Nephron progenitor cell (in vitro differentiated cells): ENCODE measurements at regions not wholly inside any gene's neighbourhood (a gene's known extent, or its start where the extent isn't known, plus 50 kb on each side); places are given as distances from the start of the nearest gene placed in this dataset.

Source experiments
- DNase-seq: peaks from one replicate; pipeline ENCODE4 v3.0.0; 2021
- H3K27ac Mint-ChIP-seq: 2 replicates; pipeline ENCODE4 v1.8.0; 2021; ENCODE audit warnings: mild to moderate bottlenecking, moderate library complexity, mixed read lengths
- H3K27me3 Mint-ChIP-seq: 2 replicates; pipeline ENCODE4 v1.8.0; 2021; ENCODE audit warnings: mild to moderate bottlenecking, low read depth, mixed read lengths; ENCODE audit not compliant: poor library complexity
- H3K36me3 Mint-ChIP-seq: 2 replicates; pipeline ENCODE4 v1.8.0; 2021; ENCODE audit warnings: low read depth, mixed read lengths
- H3K4me1 Mint-ChIP-seq: 2 replicates; pipeline ENCODE4 v1.8.0; 2021; ENCODE audit warnings: mixed read lengths
- H3K4me3 Mint-ChIP-seq: 2 replicates; pipeline ENCODE4 v1.8.0; 2021; ENCODE audit warnings: mild to moderate bottlenecking, moderate library complexity, mixed read lengths
- H3K9me3 Mint-ChIP-seq: 2 replicates; pipeline ENCODE4 v1.8.0; 2021; ENCODE audit warnings: mild to moderate bottlenecking, moderate library complexity, mixed read lengths
- TF ChIP-seq, protein P1 (sequence below): fragments of 200-600 bp; sonication (generic); IDR thresholded peaks from 2 replicates; pipeline ENCODE4 v1.5.0; 2021; ENCODE audit warnings: antibody characterized with exemption

GRCh38 chr9:1446671-1447070 lies 396.5 kb downstream of the DMRT2 start:
- Mint-ChIP-seq H3K36me3 (no peaks in the 10 kb centered on the region), H3K4me3 (no peak overlapping the region), H3K27me3 (peaks cover 3% of the 10 kb centered on the region), H3K4me1 (peaks cover 7% of the 10 kb centered on the region), H3K9me3 (peaks cover 68% of the 10 kb centered on the region), H3K27ac (no peak overlapping the region)
- TF ChIP-seq, protein P1, sequence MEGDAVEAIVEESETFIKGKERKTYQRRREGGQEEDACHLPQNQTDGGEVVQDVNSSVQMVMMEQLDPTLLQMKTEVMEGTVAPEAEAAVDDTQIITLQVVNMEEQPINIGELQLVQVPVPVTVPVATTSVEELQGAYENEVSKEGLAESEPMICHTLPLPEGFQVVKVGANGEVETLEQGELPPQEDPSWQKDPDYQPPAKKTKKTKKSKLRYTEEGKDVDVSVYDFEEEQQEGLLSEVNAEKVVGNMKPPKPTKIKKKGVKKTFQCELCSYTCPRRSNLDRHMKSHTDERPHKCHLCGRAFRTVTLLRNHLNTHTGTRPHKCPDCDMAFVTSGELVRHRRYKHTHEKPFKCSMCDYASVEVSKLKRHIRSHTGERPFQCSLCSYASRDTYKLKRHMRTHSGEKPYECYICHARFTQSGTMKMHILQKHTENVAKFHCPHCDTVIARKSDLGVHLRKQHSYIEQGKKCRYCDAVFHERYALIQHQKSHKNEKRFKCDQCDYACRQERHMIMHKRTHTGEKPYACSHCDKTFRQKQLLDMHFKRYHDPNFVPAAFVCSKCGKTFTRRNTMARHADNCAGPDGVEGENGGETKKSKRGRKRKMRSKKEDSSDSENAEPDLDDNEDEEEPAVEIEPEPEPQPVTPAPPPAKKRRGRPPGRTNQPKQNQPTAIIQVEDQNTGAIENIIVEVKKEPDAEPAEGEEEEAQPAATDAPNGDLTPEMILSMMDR, result no peak
- no peak for DNase-seq

- Mint-ChIP-seq H3K4me1 (peaks cover 12% of the 10 kb centered on the region), H3K36me3 (no peaks in the 10 kb centered on the region), H3K27me3 (peaks cover 6% of the 10 kb centered on the region), H3K4me3 (no peak overlapping the region), H3K9me3 (peaks cover 66% of the 10 kb centered on the region), H3K27ac (no peak overlapping the region)
- TF ChIP-seq, protein P1, result no peak
- no peak for DNase-seq
These were observed 403.5 kb downstream of the DMRT2 start for GRCh38 chr9:1453636-1454035.

DNA sequence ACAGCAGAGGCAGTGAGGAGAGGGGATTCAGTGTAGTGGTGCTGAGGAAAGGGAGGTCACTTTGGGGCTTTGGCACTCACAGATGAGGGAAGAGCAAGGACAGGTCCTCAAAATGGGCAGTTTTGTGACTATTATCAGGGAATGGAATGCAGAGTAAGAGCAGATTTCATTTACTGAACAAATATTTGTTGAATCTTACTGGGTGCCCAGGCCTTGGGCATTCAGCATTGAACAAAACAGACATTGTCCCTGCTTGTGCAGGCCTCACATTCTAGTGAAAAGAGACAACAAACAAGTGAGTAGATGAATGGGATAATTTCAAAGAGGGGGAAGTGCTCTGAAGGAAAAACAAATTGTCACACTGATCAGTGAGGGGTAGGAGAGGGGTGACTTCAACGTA lies 404.1 kb downstream of the DMRT2 start:
- Mint-ChIP-seq H3K9me3 (peaks cover 62% of the 10 kb centered on the region), H3K4me1 (peaks cover 12% of the 10 kb centered on the region), H3K27ac (no peak overlapping the region), H3K4me3 (no peak overlapping the region), H3K36me3 (no peaks in the 10 kb centered on the region), H3K27me3 (peaks cover 6% of the 10 kb centered on the region)
- no peak for DNase-seq
- TF ChIP-seq, protein P1, result no peak

- Mint-ChIP-seq H3K4me1 (peaks cover 12% of the 10 kb centered on the region), H3K4me3 (no peak overlapping the region), H3K27ac (no peak overlapping the region), H3K27me3 (peaks cover 6% of the 10 kb centered on the region), H3K36me3 (no peaks in the 10 kb centered on the region), H3K9me3 (peaks cover 59% of the 10 kb centered on the region)
- DNase-seq, result no peak
- TF ChIP-seq, protein P1, result no peak
These were observed 404.6 kb downstream of the DMRT2 start for GRCh38 chr9:1454616-1455347.

DNA sequence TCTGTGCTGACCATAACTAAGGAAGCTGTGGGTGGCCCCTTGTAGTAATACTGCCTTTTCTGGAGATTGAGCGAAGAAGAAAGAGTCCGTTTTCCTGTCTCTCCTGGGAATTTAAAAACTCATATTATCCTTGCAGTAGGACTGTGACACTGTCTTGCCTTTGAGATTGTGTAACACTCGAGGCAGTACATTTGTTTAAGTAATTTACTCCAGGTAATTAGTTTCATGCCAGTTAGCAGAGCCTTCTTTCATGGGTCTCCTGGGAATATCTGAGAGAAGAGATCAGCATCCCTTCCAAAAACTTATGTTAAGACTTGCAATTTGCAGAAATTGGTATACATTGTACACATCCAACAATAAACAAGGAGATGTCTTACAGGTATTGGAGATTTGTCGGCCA lies 405.6 kb downstream of the DMRT2 start:
- Mint-ChIP-seq H3K4me3 (no peak overlapping the region), H3K9me3 (peaks cover 64% of the 10 kb centered on the region), H3K27me3 (peaks cover 7% of the 10 kb centered on the region), H3K4me1 (peaks cover 20% of the 10 kb centered on the region), H3K27ac (no peak overlapping the region), H3K36me3 (no peaks in the 10 kb centered on the region)
- DNase-seq, result no peak
- TF ChIP-seq, protein P1, result no peak
